NCI-H774 (cell line): ENCODE measurements at regions not wholly inside any gene's neighbourhood (a gene's known extent, or its start where the extent isn't known, plus 50 kb on each side); places are given as distances from the start of the nearest gene placed in this dataset.
"Not testable (repeated sequence)": the region's sequence is repeated elsewhere in the genome, so short reads cannot be mapped to it uniquely, and the experiment has no call there.

Experiments
- DNase-seq: peaks from one replicate; lab custom pipeline; 2025; lab: John Stamatoyannopoulos, UW

DNA sequence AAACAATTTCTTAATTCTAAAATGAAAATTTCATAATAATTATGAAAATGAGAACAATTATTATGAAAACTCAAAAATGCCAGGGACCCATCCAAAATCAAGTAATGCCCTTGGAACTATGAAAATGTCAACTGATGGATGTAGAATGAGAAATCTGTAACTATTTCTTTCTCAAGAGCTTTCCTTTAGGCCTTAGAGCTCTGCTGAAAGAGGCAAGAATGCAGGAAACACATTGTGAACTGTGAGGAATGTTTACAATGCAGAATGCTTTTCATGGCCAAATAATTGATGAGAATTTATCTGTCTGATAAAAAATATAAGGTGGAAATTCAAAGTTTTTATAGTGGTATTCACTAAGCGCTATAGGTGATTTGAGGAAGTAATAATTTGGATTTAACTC is 207.1 kb upstream of the PCDH18 start:
- no peak for DNase-seq

DNA sequence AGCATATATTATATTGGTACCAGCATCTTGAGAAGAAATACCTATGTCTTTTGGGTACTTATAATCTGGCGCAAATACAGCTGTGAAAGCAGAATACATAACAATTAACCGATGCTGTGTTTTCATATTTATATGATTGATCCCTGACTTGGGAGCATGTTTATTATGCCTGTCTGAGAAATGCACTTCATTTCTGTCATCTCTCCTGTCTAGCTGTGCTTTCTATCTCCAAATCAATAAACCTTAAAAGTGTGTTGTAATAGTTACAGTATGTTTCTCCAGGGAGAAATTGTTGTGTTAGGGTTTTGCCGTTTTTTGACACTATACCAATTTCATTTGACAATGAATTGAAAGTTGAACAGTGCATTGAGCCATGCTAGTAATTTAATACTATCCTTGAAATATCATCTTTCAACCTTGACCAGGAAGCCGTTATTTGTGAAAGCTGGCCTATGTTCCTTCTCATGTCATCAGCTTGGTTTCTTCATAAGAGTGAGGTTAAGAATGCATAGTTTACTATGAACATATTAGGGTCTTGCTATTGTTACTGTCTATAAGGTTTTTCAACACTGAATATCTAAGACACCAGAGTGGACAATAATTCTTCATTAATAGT is 206.2 kb upstream of the PCDH18 start:
- no peak for DNase-seq

DNA sequence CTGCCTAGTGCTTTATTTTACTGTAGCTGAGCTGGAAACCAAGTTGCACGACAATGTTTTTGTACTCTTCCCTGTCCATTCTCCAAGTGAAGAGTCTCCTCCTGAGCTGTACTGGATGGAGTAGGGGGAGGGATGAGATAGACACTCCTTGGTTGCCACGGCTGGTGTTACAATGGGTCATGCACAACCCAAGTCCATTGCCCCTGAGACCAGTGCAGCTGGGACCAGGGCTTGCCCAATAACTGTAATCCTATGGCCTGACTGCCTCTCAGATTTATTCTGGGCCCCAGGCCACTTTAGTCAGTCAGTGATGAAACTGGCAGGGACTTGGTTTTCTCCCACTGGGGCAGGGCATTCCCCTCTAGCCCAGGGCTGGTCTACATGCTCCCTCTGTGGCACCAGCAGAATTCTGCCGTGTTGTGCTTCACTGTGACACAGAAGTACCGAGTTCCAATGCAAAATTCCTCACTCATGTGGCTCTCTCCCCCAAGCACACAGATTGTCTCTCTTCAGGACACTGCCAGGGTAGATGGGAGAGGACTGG is 203.3 kb upstream of the PCDH18 start:
- DNase-seq = no peak

DNA sequence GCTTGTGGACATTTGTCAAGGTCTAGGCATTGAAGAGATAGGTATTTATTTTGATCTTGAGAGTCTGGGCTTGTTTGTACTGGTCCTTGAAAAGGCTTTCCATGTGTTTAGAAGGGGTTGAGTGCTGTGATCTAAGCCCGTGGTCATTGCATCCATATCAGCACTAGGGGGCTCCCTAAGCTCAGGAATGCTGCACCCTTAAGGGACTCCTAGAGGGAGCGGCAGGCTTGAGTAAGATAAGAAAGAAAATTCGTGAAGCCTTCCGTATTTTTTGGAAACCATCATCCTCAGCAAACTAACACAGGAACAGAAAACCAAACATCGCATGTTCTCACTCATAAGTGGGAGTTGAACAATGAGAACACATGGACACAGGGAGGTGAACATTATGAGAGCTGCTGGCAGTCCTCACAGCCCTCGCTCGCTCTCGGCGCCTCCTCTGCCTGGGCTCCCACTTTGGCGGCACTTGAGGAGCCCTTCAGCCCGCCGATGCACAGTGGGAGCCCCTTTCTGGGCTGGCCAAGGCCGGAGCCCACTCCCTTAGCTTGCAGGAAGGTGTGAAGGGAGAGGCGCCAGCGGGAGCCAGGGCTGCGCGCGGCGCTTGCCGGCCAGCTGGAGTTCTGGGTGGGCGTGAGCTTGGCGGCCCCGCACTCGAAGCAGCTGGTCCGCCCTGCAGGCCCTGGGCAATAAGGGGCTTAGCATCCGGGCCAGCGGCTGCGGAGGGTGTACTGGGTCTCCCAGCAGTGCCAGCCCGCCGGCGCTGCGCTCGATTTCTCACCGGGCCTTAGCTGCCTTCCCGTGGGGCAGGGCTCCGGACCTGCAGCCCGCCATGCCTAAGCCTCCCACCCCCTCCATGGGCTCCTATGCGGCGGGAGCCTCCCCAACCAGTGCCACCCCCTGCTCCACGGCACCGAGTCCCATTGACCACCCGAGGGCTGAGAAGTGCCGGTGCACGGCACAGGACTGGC is 201.2 kb upstream of the PCDH18 start:
- not testable (repeated sequence) for DNase-seq

DNA sequence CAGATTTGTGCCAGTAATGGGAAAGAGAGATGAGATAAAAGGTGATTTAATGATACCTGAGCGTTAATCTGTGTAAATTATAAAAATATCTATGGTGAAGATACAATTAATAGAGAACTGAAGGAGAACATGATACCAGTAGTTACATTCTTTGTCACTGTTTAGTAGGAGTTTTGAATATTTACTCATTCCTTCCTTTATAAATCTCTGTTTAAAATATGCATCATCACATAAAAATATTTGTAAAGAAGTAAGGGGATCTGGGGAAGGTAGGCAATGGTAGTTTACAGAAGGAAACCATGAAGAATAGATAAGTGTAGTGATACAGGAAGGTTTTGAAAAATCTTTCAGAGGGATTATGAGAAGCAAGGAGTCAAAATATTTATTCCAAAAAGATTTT is 190.6 kb upstream of the PCDH18 start:
- no peak for DNase-seq

DNA sequence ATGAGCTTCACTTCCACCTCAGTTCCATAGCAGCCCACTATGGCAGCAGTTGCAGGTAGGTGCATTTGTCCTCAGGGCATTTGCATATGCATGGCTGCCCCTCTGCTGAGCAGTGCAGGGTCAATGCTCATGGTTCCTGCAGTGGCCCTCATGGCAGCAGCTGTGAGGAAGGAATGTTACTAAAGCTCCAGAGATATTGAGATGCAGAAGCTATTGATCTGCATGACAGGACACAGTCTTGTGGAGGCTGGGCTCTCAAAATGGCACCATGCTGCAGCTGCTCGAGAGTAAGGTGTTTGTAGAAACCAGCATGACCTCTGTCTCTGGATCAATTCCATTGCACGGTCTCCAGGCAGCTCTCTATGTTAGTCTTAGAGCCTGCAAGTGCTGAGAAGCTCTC is 179.2 kb upstream of the PCDH18 start:
- DNase-seq = no peak

DNA sequence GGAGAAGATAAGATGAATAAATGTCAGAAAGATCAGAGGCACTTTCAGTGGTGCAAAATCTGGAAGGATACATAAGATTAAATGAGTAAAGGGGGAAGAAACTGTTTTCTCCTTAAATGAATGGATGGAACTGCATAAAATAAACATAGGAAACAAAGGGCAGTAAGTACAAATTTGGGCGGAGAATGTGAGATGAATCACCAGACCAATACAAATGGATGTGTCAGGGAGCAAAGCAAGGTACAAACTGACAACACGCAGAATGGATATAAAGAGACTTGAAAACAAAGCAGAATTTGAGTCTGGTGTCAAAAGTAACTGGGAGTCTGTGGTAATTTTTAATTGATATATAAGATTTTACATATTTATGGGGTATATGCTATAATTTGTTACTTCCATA is 175.3 kb upstream of the PCDH18 start:
- no peak for DNase-seq

DNA sequence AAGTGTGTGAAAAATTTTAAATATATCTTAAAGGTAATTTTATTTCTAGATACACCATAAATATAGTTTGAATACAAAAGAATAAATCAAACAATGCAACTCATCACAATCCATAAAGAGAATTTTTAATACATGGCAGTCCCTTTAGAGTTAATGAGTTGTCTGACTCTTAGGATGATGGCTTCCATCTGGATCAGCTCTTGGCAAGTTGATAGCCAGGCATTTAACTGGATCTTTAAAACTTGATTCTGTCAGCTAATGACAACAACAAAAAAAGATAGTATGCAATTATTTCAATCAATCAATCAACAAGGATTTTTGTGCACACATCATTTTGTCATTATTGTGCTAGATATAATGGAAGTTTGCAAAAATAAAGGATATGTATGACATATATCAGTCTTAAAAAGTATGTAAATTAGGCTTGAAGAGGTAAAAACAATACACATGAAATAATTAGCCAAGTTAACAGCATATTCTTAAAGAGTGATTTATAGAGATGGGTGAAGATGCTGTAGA is 174.9 kb upstream of the PCDH18 start:
- DNase-seq = no peak

DNA sequence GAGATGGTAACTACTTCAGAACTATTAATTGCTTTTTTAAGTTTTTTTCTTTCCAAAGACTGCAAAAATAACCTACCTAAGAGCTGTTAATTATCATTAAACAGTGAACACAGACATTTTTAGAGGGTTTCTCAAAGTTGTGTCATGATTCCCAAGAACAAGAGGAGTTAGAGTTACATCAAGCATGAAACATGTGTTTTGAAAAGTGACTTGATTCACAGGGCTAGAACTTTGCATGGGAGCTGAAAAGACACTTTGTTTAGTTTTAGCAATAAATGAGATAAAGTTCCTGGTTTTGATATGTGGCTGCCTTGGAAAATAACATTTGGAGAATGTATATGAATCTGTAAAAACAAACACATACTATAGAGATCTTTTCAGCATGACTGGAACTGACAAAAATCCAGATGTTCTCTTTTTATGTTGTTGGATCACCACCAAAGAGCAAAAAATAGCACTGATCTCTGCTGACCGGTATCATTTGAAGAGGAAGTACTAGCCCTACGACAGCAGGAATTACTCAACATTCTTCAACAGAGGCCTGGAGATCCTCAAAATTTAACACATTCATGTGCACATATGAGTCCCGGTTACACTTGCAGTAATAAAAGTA is 173.0 kb upstream of the PCDH18 start:
- DNase-seq = no peak

DNA sequence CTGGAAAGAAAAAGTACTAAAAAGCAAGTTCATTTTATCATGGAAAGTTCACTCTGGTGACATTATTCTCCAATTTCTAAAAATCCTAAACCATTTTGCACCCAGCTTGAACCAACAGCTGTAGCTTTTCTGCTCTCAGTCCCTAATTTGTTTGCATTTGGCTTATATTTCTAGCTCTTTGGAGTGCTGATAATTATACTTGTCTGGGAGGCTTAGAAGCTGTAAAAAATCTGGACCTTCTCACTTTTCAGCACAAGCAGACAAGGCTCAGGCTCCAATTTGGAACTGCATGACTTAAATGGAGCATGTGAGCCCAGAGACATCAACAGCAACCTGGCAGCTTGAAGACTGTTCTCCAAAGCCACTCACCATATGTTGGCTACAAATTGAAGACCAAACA is 170.9 kb upstream of the PCDH18 start:
- peak; percentile 25 for DNase-seq

DNA sequence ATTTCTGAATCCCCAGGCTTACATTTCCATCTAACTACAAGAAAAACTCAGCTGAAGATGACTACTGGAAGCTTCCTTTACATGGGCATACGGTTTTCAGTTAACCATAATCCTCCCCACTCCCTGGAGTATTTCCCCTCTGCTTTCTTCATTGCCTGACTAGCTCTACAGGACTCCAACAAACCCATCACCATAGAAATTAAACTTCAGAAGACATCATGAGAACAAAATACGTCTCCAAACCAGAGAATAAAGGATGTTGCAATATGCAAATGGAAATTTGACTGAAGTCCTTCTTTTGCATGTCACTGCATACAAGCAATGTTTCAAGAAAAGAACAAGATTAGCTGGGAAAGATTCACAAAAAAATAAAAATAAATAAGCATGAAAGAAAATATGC is 170.2 kb upstream of the PCDH18 start:
- no peak for DNase-seq

DNA sequence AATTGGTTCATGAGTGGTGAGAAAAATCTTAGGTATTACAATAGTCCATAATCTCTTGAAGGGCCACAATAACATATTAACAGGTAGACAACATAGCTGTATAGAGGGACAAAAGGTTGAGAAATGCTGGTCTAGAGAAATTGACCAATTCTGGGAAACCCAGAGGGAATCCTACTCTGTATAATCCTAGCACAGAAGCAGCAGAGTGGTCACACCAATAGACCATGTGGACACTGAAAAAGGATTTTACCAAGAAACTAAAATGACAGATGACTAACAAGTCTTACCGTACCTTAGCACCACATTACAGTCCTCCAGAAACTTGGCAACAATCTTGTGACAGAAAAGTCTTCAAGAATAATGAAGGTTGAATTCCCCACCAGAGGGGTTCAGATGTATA is 169.1 kb upstream of the PCDH18 start:
- DNase-seq = no peak

DNA sequence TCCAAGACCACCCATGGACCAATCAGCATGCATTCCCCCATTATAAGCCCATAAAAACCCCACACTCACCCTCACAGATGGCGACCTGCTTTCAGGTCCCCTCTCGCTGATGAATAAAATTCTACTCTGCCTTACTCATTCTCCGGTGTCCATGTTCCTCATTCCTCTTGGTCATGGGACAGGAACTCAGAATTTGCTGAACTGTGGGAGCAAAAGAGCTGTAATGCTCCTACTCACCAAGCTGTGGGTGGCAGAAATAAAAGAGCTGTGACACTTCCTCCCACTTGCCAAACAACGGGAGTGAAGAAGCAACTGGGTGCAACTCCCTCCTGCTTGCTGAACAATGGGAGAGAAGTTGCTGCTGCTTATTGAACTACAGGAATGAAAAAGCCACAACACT is 168.5 kb upstream of the PCDH18 start:
- DNase-seq = no peak

DNA sequence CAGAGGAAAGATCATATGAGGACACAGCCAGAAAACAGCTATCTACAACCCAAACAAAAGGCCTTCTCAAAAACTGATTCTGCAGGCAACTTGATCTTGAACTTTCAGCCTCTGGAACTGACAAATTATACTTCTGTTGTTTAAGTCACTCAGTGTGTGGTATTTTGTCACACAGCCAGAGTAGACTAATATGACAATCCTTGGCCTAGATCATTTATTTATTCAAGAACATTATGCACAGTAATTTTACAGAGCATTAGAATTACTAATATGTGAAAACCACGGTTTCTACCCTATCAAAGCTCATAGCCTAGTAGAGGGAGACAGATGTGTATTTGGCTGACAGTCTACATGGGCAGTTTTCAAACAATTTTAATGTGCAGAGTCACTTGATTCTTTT is 167.8 kb upstream of the PCDH18 start:
- no peak for DNase-seq

DNA sequence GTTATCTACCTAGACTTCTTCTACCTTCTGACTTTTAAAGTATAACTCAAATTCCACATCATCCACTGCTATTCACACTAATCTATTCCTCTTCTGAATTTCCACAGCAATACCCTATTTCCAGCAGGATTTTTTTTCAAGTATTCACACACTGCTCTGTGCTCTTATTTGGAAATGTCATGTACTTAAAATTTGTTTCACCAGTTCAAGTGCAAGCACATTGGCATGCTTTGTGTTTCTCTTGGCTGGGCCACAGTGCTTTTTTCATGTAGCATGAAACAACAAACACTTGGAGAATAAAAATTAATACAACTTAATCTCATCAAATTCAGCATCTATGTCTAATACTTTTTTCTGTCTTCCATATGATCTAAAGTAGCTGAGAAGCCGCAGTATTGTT is 161.8 kb upstream of the PCDH18 start:
- DNase-seq = no peak

DNA sequence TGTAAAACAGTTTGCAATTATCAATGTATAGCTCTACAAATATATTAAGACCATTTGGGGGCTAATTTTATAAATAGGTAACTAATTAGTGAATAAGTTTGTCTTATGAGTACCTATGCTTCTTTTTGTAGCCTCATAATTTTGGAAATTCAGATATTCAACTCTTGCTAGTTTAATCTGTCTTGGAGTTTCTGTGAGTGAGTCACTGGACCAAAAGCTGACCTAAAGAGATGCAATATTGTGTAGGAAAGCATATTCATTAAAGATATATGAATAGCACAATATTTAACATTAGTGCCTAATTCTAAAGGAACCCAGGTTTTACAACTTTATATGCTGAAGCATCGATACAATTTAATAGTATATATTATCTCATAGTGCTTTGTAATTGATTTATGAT is 161.3 kb upstream of the PCDH18 start:
- DNase-seq = no peak

DNA sequence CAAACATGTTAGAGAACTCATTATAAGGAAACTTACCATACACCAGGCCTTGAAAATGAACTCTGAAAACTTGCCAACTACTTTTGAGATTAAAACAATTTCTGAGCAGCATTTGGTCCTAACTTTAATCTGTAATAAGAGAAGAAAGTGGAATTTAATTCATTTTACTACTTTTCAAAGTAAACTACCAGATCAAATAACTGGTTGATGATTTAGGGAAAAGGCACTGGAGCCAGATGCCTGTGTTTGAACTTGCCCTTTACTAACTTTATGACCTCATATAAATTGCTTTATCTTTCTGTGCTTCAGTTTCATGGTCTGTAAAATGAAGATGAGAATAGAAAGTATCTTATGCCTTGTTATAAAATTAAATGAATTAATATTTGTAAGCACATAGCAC is 159.9 kb upstream of the PCDH18 start:
- no peak for DNase-seq

DNA sequence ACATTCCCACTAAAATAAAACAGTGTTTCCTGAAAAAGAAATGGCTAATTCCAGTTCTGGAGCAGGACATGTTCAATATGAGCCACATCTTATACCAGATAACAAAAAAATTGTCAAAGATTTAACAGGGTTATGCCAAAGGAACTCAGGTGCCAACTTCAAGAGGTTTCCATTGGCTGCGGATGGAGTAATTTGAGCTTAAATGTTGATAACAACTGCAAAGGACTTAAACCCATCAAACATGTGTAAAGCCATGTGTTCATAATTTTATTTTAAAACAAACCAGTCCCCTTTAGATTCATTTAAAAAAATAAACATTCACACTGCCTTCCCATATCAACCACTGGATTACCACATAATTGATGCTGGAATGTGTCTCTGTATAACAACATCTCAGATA is 156.4 kb upstream of the PCDH18 start:
- no peak for DNase-seq

DNA sequence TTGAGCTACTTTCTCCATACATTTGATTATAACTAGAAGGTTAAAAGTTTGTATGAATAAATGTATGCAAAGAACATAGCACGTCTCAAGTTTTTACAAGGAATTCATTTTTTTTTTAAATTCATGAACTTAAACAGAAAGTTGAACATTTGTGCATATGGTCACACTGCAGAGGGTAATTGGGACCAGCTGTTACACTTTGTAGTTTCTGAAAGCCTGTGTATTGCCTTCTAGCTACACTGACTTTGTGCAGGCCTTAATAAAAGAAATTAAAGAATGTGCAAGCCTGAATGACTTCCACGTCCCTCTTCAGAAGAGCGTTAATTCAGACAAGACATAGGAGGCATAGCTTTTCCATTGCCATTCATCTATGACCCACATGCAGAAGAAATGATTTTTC is 153.1 kb upstream of the PCDH18 start:
- no peak for DNase-seq

DNA sequence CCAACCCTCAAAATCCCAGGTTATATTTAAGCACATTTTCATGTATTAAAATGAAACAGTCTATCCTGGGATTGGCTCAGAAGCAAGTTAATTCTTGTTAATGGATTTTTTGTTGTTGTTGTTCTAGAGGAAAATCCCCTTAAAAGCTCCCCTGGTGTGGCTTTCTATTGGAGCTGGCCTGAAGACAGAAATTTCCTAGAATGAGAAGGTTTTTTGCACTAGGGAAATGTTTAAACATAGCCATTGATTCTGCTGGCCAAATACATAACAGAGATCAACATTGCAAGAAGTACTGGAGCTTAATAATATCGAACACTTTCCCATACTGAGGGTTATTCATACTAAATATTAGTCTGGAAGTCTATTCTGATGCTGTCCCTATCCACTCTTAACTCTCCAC is 148.8 kb upstream of the PCDH18 start:
- DNase-seq = no peak

DNA sequence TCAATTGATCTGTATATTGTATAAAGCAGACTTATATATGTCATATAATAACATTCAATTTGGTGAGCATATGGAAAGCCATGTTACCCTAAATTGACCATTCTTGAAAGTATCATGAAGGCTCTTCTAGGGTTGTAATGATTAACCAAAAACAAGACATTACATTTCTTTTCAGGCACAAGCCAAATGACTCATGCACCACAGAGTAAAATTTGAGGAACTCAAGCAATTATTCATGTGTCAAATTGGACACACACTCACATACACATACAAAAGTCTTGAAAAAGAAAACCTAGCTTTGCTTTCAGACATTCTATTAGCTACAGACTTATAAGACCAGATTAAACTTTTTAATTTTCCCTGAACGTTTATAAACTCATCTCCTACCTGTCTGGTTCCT is 146.5 kb upstream of the PCDH18 start:
- no peak for DNase-seq

DNA sequence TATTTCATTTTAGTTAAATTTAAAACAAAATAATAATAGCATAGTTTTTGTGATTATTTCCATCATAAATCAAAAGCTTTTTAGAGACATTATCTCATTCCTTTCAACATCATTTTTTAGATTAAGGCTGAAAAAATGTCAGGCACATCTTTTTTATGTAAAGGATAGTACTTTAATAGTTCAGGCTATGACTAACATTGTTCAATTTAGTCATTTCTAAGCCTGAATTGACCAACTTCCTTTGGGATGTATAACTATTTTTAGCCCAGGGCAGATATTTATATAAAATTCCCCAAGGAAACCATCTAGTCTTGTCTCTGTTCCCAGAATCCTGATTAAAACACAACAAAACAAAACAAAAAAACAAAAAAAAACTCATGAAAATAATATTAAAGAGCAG is 145.6 kb upstream of the PCDH18 start:
- DNase-seq = no peak
